ENCODE measurements at regions not wholly inside any gene's neighbourhood (a gene's known extent, or its start where the extent isn't known, plus 50 kb on each side); places are given as distances from the start of the nearest gene placed in this dataset.

DNA sequence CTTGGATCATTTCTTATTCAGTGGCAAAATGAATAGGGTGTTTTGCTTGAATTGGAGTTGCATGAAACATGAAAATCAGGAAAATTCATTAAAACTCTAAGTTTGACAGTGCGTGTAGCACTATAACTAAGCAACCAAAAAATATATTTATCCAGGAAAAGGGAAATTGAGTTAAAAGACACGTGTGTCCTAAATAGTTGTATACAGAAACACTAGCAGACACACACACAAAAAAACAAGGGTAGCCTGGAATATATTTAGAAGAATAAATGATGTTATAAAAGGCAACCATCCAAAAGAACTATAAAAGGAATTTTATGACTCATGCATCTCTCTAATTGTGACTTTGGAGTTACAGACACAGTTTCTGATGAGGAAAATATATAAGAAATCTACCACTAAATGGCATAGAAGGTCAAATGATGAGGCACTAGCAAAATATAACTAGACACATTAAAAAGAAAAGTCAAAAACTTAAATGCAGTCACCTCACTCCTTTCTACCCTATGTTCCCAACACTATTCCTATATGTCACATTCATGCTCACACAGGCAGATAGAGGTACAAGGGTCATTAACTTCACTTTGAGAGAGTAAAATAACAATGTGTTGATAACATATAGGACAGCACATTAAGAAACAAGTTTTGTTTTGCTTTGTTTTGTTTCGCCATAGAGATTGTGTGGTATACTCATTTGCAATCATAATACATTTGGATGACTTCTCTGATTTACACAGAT, 793.6 kb upstream of the INTU start:
- H3K4me3 Mint-ChIP-seq, result no peak overlapping the region
- no peaks in the 10 kb centered on the region for H3K27me3 Mint-ChIP-seq (ENCODE audit: low read depth)
- no peaks in the 10 kb centered on the region for H3K36me3 Mint-ChIP-seq
- H3K4me1 Mint-ChIP-seq, result no peaks in the 10 kb centered on the region
- TF ChIP-seq, protein P1, sequence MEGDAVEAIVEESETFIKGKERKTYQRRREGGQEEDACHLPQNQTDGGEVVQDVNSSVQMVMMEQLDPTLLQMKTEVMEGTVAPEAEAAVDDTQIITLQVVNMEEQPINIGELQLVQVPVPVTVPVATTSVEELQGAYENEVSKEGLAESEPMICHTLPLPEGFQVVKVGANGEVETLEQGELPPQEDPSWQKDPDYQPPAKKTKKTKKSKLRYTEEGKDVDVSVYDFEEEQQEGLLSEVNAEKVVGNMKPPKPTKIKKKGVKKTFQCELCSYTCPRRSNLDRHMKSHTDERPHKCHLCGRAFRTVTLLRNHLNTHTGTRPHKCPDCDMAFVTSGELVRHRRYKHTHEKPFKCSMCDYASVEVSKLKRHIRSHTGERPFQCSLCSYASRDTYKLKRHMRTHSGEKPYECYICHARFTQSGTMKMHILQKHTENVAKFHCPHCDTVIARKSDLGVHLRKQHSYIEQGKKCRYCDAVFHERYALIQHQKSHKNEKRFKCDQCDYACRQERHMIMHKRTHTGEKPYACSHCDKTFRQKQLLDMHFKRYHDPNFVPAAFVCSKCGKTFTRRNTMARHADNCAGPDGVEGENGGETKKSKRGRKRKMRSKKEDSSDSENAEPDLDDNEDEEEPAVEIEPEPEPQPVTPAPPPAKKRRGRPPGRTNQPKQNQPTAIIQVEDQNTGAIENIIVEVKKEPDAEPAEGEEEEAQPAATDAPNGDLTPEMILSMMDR (IDR thresholded peaks at IDR 0.05; ENCODE audit: unreplicated experiment), result no peak
- peaks cover 40% of the 10 kb centered on the region for H3K9me3 Mint-ChIP-seq
- H3K27ac Mint-ChIP-seq, result no peak overlapping the region
- no peak for DNase-seq (ENCODE audit: low spot score in 2 of 2, unreplicated experiment in 2 of 2)

DNA sequence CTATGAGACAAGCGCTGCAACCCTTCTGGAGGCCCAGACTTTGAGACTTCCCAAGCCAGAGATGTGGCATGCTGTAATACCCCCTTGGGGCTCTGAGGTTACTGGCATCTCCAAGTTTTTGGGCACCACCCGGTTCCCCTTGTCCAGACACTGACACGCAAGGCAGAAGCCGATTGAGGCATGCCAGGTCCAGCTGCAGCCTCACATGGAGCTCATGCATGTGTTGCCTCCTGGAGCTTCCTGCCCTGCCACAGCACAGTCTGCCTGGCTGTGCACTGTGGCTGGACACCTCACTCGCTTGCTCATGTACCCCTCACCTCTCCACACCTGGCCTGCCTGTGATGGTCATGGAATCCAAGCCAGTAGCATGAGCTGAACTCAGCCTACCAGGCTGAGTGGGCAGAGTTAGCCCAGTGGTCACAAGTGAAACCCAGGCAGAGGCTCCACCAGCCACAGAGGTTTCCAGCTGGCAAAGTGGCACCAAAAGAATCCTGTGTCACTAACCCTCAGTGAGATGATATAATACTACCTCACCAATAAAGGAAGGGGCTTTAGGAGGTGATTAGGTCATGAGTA, 789.2 kb upstream of the INTU start:
- Mint-ChIP-seq H3K4me3 (no peak overlapping the region), H3K27ac (no peak overlapping the region), H3K9me3 (peaks cover 21% of the 10 kb centered on the region), H3K27me3 (ENCODE audit: low read depth) (no peaks in the 10 kb centered on the region), H3K4me1 (no peaks in the 10 kb centered on the region), H3K36me3 (no peaks in the 10 kb centered on the region)
- no peak for DNase-seq (ENCODE audit: low spot score in 2 of 2, unreplicated experiment in 2 of 2)
- TF ChIP-seq, protein P1 (IDR thresholded peaks at IDR 0.05; ENCODE audit: unreplicated experiment), result no peak

DNA sequence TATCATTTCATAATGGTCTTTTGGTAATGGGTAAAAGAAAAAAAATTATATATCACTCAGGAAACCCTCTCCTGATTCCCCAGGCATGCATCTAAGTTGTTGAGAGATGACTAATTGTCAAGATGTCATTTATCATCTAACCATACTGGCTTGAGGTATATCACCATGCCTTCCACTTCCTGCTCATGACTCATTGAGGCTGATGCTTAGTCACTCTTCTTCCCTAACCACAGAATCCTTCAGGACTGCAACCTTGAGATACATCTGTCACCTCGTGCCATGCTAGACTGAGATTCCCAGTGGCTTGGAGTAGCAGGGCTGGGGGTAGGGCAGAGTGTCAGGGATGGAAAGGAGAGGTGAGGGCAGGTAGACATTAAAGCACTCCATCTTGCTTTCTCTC, 782.5 kb upstream of the INTU start:
- TF ChIP-seq, protein P1 (IDR thresholded peaks at IDR 0.05; ENCODE audit: unreplicated experiment), result no peak
- Mint-ChIP-seq H3K36me3 (no peaks in the 10 kb centered on the region), H3K4me1 (no peaks in the 10 kb centered on the region), H3K27ac (no peak overlapping the region), H3K27me3 (ENCODE audit: low read depth) (no peaks in the 10 kb centered on the region), H3K9me3 (peaks cover 4% of the 10 kb centered on the region), H3K4me3 (no peak overlapping the region)
- DNase-seq (ENCODE audit: low spot score in 2 of 2, unreplicated experiment in 2 of 2), result no peak

DNA sequence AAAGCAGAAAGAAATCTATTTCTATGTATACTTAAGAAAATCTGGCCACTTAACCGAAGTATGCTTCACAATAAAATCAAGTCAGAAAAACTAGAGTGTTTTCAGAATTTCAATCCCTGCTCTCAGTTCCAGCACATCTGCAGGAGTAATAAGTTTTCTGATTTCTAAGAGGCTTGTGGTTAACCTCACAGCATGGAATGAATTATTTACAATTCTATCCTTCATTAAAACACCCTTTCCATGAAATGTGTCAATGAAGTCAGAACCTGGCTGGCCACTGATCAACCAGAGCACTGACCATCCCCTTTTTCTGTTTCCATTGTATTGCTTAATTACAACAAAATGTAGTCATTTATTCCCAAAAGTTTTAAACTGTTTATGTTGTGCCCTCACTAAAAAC, 781.4 kb upstream of the INTU start:
- no peaks in the 10 kb centered on the region for H3K27me3 Mint-ChIP-seq (ENCODE audit: low read depth)
- H3K9me3 Mint-ChIP-seq, result no peaks in the 10 kb centered on the region
- H3K4me3 Mint-ChIP-seq, result no peak overlapping the region
- DNase-seq (ENCODE audit: low spot score in 2 of 2, unreplicated experiment in 2 of 2), result no peak
- TF ChIP-seq, protein P1 (IDR thresholded peaks at IDR 0.05; ENCODE audit: unreplicated experiment), result no peak
- H3K36me3 Mint-ChIP-seq, result no peaks in the 10 kb centered on the region
- no peaks in the 10 kb centered on the region for H3K4me1 Mint-ChIP-seq
- H3K27ac Mint-ChIP-seq, result no peak overlapping the region

DNA sequence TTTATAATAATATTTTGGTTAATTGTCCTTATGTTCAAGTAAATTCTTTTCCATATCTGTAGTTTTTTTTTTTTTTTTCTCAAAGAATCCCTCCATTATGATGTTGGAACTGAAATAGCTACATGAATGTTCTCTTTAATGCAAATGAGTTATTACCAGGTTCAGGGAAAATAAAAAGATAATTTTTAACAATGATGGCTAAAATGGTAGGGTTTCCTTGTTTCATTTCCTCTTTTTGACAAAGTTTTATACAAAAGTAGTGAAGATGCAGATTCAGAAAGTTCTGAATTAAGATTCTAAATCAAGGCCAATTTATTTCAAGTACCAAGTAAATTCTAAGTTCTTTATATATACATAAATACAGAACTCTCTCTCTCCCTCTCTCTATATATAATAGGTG, 779.0 kb upstream of the INTU start:
- H3K36me3 Mint-ChIP-seq, result no peaks in the 10 kb centered on the region
- no peak for DNase-seq (ENCODE audit: low spot score in 2 of 2, unreplicated experiment in 2 of 2)
- H3K27ac Mint-ChIP-seq, result no peak overlapping the region
- TF ChIP-seq, protein P1 (IDR thresholded peaks at IDR 0.05; ENCODE audit: unreplicated experiment), result no peak
- H3K4me1 Mint-ChIP-seq, result no peaks in the 10 kb centered on the region
- H3K9me3 Mint-ChIP-seq, result peaks cover 1% of the 10 kb centered on the region
- H3K27me3 Mint-ChIP-seq (ENCODE audit: low read depth), result no peaks in the 10 kb centered on the region
- no peak overlapping the region for H3K4me3 Mint-ChIP-seq
